Astrocyte of the cerebellum (primary cell): ENCODE measurements at regions not wholly inside any gene's neighbourhood (a gene's known extent, or its start where the extent isn't known, plus 50 kb on each side); places are given as distances from the start of the nearest gene placed in this dataset.

Source experiments
- DNase-seq: peaks from one replicate; pipeline ENCODE4 v3.0.0-alpha.2; 2011; ENCODE audit warnings: low read depth
- H3K4me3 ChIP-seq: 2 replicates; pipeline ENCODE4 v1.5.1; 2011; ENCODE audit warnings: mild to moderate bottlenecking, low read depth, low read length, moderate library complexity
- CTCF ChIP-seq: IDR thresholded peaks from 2 replicates; pipeline ENCODE4 v1.5.1; 2012; ENCODE audit warnings: low read length, low read depth, moderate library complexity, mild to moderate bottlenecking; ENCODE audit errors: missing control alignments
- in situ Hi-C: cut with HindIII; loops from 2 replicates; pipeline ENCODE4 v1.10.0; 2017; ENCODE audit warnings: low sequenced_read_pairs

- no peak overlapping the region for H3K4me3 ChIP-seq
- no peak for DNase-seq
- in situ Hi-C loops = no loop called here
- TF ChIP-seq CTCF = no peak
These were observed 1537.2 kb downstream of the UQCRFS1 start for GRCh38 chr19:27675771-27676170.

GRCh38 chr19:27674701-27675100 lies 1538.2 kb downstream of the UQCRFS1 start:
- no peak overlapping the region for H3K4me3 ChIP-seq
- in situ Hi-C loops = no loop called here
- no peak for TF ChIP-seq CTCF
- no peak for DNase-seq

- in situ Hi-C loops = no loop called here
- H3K4me3 ChIP-seq = no peak overlapping the region
- TF ChIP-seq CTCF = no peak
- no peak for DNase-seq
These were observed 1539.0 kb downstream of the UQCRFS1 start for GRCh38 chr19:27673986-27674385.

- in situ Hi-C loops = no loop called here
- no peak overlapping the region for H3K4me3 ChIP-seq
- TF ChIP-seq CTCF = no peak
- no peak for DNase-seq
These were observed 1540.5 kb downstream of the UQCRFS1 start for GRCh38 chr19:27672309-27673047.

GRCh38 chr19:27671876-27672275 lies 1541.1 kb downstream of the UQCRFS1 start:
- in situ Hi-C loops = no loop called here
- no peak for TF ChIP-seq CTCF
- H3K4me3 ChIP-seq = no peak overlapping the region
- DNase-seq = no peak

- no peak for TF ChIP-seq CTCF
- in situ Hi-C loops = no loop called here
These were observed 1552.5 kb downstream of the UQCRFS1 start for GRCh38 chr19:27660428-27660827.

More at GRCh38 chr19:27660428-27660827, 1552.5 kb downstream of the UQCRFS1 start:
- no peak overlapping the region for H3K4me3 ChIP-seq
- no peak for DNase-seq
